ENCODE measurements at regions not wholly inside any gene's neighbourhood (a gene's known extent, or its start where the extent isn't known, plus 50 kb on each side); places are given as distances from the start of the nearest gene placed in this dataset.

- H3K4me2 ChIP-seq = no peak overlapping the region
- H3K9me3 ChIP-seq (replicated peaks in 1 of 11) = no peaks in the 10 kb centered on the region
- no peak overlapping the region for H3K9ac ChIP-seq
- H3K36me3 ChIP-seq = no peaks in the 10 kb centered on the region
- H3K27me3 ChIP-seq = no peaks in the 10 kb centered on the region
- peaks cover 0 to 8% (median 0%) of the 10 kb centered on the region in 10 experiments; a peak in 7 of 20 replicates for H3K4me1 ChIP-seq
- no peak overlapping the region for H3K4me3 ChIP-seq
- no peaks in the 10 kb centered on the region for H4K20me1 ChIP-seq
- TF ChIP-seq Cebpa-rat (IDR thresholded peaks at IDR 0.05) = no peak
- no peak overlapping the region for H3K27ac ChIP-seq
These were observed 624.8 kb upstream of the RAB6C start for GRCh38 chr2:129354631-129355030.

- TF ChIP-seq Cebpa-rat (IDR thresholded peaks at IDR 0.05) = no peak
- Histone ChIP-seq H3K4me3 (no peak overlapping the region), H3K9ac (no peak overlapping the region), H3K36me3 (no peaks in the 10 kb centered on the region), H3K9me3 (replicated peaks in 1 of 11) (no peaks in the 10 kb centered on the region), H3K27me3 (no peaks in the 10 kb centered on the region), H3K4me2 (no peak overlapping the region), H4K20me1 (no peaks in the 10 kb centered on the region), H3K27ac (no peak overlapping the region), H3K4me1 (no peaks in the 10 kb centered on the region)
These were observed 617.8 kb upstream of the RAB6C start for GRCh38 chr2:129361688-129362087.

- no peak overlapping the region for H3K9ac ChIP-seq
- H3K9me3 ChIP-seq (replicated peaks in 1 of 11) = no peaks in the 10 kb centered on the region
- H3K4me2 ChIP-seq = no peak overlapping the region
- no peaks in the 10 kb centered on the region for H3K36me3 ChIP-seq
- H3K4me3 ChIP-seq = no peak overlapping the region
- no peak for TF ChIP-seq Cebpa-rat (IDR thresholded peaks at IDR 0.05)
- no peaks in the 10 kb centered on the region for H3K4me1 ChIP-seq
- no peaks in the 10 kb centered on the region for H3K27me3 ChIP-seq
- no peak overlapping the region for H3K27ac ChIP-seq
- no peaks in the 10 kb centered on the region for H4K20me1 ChIP-seq
These were observed 613.2 kb upstream of the RAB6C start for GRCh38 chr2:129366263-129366662.

- Histone ChIP-seq H3K27ac (no peak overlapping the region), H3K4me3 (no peak overlapping the region), H4K20me1 (no peaks in the 10 kb centered on the region), H3K9me3 (replicated peaks in 1 of 11) (no peaks in the 10 kb centered on the region), H3K4me1 (no peaks in the 10 kb centered on the region), H3K4me2 (no peak overlapping the region), H3K36me3 (no peaks in the 10 kb centered on the region), H3K9ac (no peak overlapping the region), H3K27me3 (no peaks in the 10 kb centered on the region)
- TF ChIP-seq Cebpa-rat (IDR thresholded peaks at IDR 0.05) = no peak
These were observed 612.4 kb upstream of the RAB6C start for GRCh38 chr2:129367107-129367506.

GRCh38 chr2:129369437-129369836 lies 610.0 kb upstream of the RAB6C start:
- Histone ChIP-seq H3K36me3 (no peaks in the 10 kb centered on the region), H3K9ac (no peak overlapping the region), H3K27ac (no peak overlapping the region), H3K4me1 (peaks cover 2 to 14% (median 12%) of the 10 kb centered on the region in 10 experiments; a peak in 17 of 20 replicates), H4K20me1 (no peaks in the 10 kb centered on the region), H3K4me2 (no peak overlapping the region), H3K4me3 (no peak overlapping the region), H3K9me3 (replicated peaks in 1 of 11) (no peaks in the 10 kb centered on the region), H3K27me3 (no peaks in the 10 kb centered on the region)
- TF ChIP-seq Cebpa-rat (IDR thresholded peaks at IDR 0.05) = no peak

- Histone ChIP-seq H4K20me1 (no peaks in the 10 kb centered on the region; a peak in 1 of 22 replicates), H3K27ac (peak overlapping the region in 2 of 11 experiments; percentile 25 to 43; a peak in 4 of 22 replicates), H3K9ac (0 out of 22 replicates have a peak overlapping the region, but pooled peaks of 1 of the 11 experiments have one; percentile 4), H3K27me3 (no peaks in the 10 kb centered on the region), H3K4me2 (peak overlapping the region; percentile 12 to 85 (median 79); a peak in 20 of 22 replicates), H3K9me3 (replicated peaks in 1 of 11) (no peaks in the 10 kb centered on the region), H3K4me3 (no peak overlapping the region), H3K36me3 (no peaks in the 10 kb centered on the region), H3K4me1 (peaks cover 11 to 60% (median 44%) of the 10 kb centered on the region in 10 experiments; a peak in 18 of 20 replicates)
- no peak for TF ChIP-seq Cebpa-rat (IDR thresholded peaks at IDR 0.05)
These were observed 605.0 kb upstream of the RAB6C start for GRCh38 chr2:129374452-129374851.

GRCh38 chr2:129375632-129376425 lies 603.6 kb upstream of the RAB6C start:
- H3K27ac ChIP-seq = no peak overlapping the region
- TF ChIP-seq Cebpa-rat (IDR thresholded peaks at IDR 0.05) = no peak
- H3K4me3 ChIP-seq = no peak overlapping the region
- peaks cover 0 to 7% (median 0%) of the 10 kb centered on the region in 11 experiments; a peak in 5 of 22 replicates for H3K9me3 ChIP-seq (replicated peaks in 1 of 11)
- H3K4me2 ChIP-seq = peak overlapping the region in 3 of 11 experiments; percentile 79 to 82 (median 80); a peak in 4 of 22 replicates
- no peaks in the 10 kb centered on the region; a peak in 1 of 22 replicates for H4K20me1 ChIP-seq
- no peak overlapping the region for H3K9ac ChIP-seq
- H3K36me3 ChIP-seq = no peaks in the 10 kb centered on the region
- H3K27me3 ChIP-seq = no peaks in the 10 kb centered on the region
- peaks cover 13 to 63% (median 48%) of the 10 kb centered on the region in 10 experiments; a peak in 18 of 20 replicates for H3K4me1 ChIP-seq

GRCh38 chr2:129376426-129377077 lies 602.9 kb upstream of the RAB6C start:
- Histone ChIP-seq H3K9me3 (replicated peaks in 1 of 11) (peaks cover 4 to 14% (median 7%) of the 10 kb centered on the region in 11 experiments; a peak in 20 of 22 replicates), H3K27me3 (no peaks in the 10 kb centered on the region), H3K27ac (no peak overlapping the region), H3K36me3 (no peaks in the 10 kb centered on the region), H3K4me1 (peaks cover 13 to 63% (median 48%) of the 10 kb centered on the region in 10 experiments; a peak in 18 of 20 replicates), H4K20me1 (no peaks in the 10 kb centered on the region; a peak in 1 of 22 replicates), H3K4me3 (no peak overlapping the region), H3K4me2 (peak overlapping the region in 1 of 11 experiments; percentile 30; a peak in 2 of 22 replicates), H3K9ac (no peak overlapping the region)
- no peak for TF ChIP-seq Cebpa-rat (IDR thresholded peaks at IDR 0.05)

- Histone ChIP-seq H3K36me3 (no peaks in the 10 kb centered on the region), H3K27me3 (no peaks in the 10 kb centered on the region), H3K4me2 (peak overlapping the region in 2 of 11 experiments; percentile 12 to 30; a peak in 4 of 22 replicates), H3K9ac (no peak overlapping the region), H4K20me1 (no peaks in the 10 kb centered on the region; a peak in 1 of 22 replicates), H3K4me1 (peaks cover 13 to 63% (median 48%) of the 10 kb centered on the region in 10 experiments; a peak in 18 of 20 replicates), H3K9me3 (replicated peaks in 1 of 11) (peaks cover 10 to 19% (median 12%) of the 10 kb centered on the region in 11 experiments; a peak in 21 of 22 replicates), H3K27ac (0 out of 22 replicates have a peak overlapping the region, but pooled peaks of 1 of the 11 experiments have one; percentile 9), H3K4me3 (no peak overlapping the region)
- no peak for TF ChIP-seq Cebpa-rat (IDR thresholded peaks at IDR 0.05)
These were observed 602.4 kb upstream of the RAB6C start for GRCh38 chr2:129377078-129377469.

All from BLaER1 treated with 17β-estradiol and CSF1 and Interleukin-3, amounts not matched to agents 10 nM and 100 nM (cell line).